ENCODE measurements at regions not wholly inside any gene's neighbourhood (a gene's known extent, or its start where the extent isn't known, plus 50 kb on each side); places are given as distances from the start of the nearest gene placed in this dataset.
"Not testable (repeated sequence)": the region's sequence is repeated elsewhere in the genome, so short reads cannot be mapped to it uniquely, and the experiment has no call there.

DNA sequence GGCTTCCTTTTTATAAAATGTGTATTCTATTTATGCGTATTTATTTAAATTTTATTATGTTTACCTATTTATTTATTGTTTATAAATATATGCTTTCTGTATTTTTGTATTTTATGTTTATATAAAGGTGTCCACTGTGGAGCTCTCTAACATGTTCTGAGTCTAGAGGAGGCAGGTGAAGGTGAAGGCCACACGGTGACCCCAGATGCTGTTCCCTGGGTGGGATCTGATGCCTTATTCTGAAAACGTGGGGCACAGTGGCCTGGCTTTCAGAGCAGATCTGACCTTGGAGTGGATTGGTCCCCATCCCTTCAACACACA, 104.7 kb upstream of the SLC7A14 start:
- no peaks in the 10 kb centered on the region for H3K27me3 ChIP-seq
- intact Hi-C loops (cut with DNase I; ENCODE audit: low total_unique reads) = no loop called here
- TF ChIP-seq POLR2AphosphoS5 (IDR thresholded peaks at IDR 0.05) (no peak), CTCF (IDR thresholded peaks at IDR 0.05) (no peak), POLR2A (IDR thresholded peaks at IDR 0.05) (no peak)

GRCh38 chr3:170689893-170690660, 104.2 kb upstream of the SLC7A14 start:
- intact Hi-C loops (cut with DNase I; ENCODE audit: low total_unique reads) = no loop called here
- peak in 2 of 3 donors; percentile 37 to 43 for TF ChIP-seq CTCF (IDR thresholded peaks at IDR 0.05)
- TF ChIP-seq POLR2AphosphoS5 (IDR thresholded peaks at IDR 0.05) = no peak
- Histone ChIP-seq H3K4me3 (no peak overlapping the region), H3K27me3 (no peaks in the 10 kb centered on the region), H3K4me1 (no peaks in the 10 kb centered on the region), H3K9me3 (no peaks in the 10 kb centered on the region), H3K27ac (peak overlapping the region; percentile 31 to 40), H3K36me3 (no peaks in the 10 kb centered on the region)
- DNase-seq (ENCODE audit: low spot score in 2 of 2) = peak; percentile 42 to 54

More for the DNA sequence above, 104.7 kb upstream of the SLC7A14 start:
- Histone ChIP-seq H3K4me3 (no peak overlapping the region), H3K9me3 (no peaks in the 10 kb centered on the region), H3K27ac (peak overlapping the region in 1 of 2 donors; percentile 31), H3K4me1 (no peaks in the 10 kb centered on the region), H3K36me3 (no peaks in the 10 kb centered on the region)
- no peak for DNase-seq (ENCODE audit: low spot score in 2 of 2)

GRCh38 chr3:170689296-170689829, 103.5 kb upstream of the SLC7A14 start:
- H3K27ac ChIP-seq = peak overlapping the region; percentile 25 to 64
- no peak overlapping the region for H3K4me3 ChIP-seq
- H3K27me3 ChIP-seq = no peaks in the 10 kb centered on the region
- H3K9me3 ChIP-seq = no peaks in the 10 kb centered on the region
- TF ChIP-seq POLR2AphosphoS5 (IDR thresholded peaks at IDR 0.05) (peak in 1 of 3 donors; percentile 9), CTCF (IDR thresholded peaks at IDR 0.05) (no peak), POLR2A (IDR thresholded peaks at IDR 0.05) (no peak)
- DNase-seq (ENCODE audit: low spot score in 2 of 2) = peak in 1 of 2 donors; percentile 71
- H3K36me3 ChIP-seq = no peaks in the 10 kb centered on the region
- intact Hi-C loops (cut with DNase I; ENCODE audit: low total_unique reads) = no loop called here
- H3K4me1 ChIP-seq = no peaks in the 10 kb centered on the region

DNA sequence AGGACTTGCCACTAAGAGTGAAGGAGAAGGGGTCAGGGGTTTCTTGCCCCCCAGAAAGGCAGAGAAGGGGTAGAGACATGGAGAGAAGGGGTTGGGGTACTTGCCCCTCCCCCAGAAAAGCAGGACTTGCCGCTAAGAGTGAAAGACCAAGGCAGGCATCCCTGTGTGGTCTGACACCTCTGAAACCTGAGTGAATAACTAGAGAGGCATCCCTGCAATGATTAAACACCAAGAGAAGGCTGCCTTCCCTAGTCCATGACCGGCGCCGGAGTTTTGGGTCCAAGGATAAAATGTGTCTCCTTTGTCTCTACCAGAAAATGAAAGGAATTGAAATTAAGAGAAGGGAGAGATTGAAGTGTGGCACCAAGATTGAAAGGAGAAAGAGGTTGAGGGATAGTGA, 102.3 kb upstream of the SLC7A14 start:
- H3K27me3 ChIP-seq; H3K36me3 ChIP-seq; H3K9me3 ChIP-seq; H3K27ac ChIP-seq; DNase-seq (ENCODE audit: low spot score in 2 of 2); intact Hi-C loops (cut with DNase I; ENCODE audit: low total_unique reads); H3K4me3 ChIP-seq; H3K4me1 ChIP-seq: not testable (repeated sequence)

- H3K36me3 ChIP-seq = no peaks in the 10 kb centered on the region
- TF ChIP-seq POLR2A (IDR thresholded peaks at IDR 0.05) (no peak), CTCF (IDR thresholded peaks at IDR 0.05) (no peak)
- H3K4me1 ChIP-seq = no peaks in the 10 kb centered on the region
- H3K4me3 ChIP-seq = no peak overlapping the region
- H3K27me3 ChIP-seq = no peaks in the 10 kb centered on the region
- no peak overlapping the region for H3K27ac ChIP-seq
- no peak for DNase-seq (ENCODE audit: low spot score in 2 of 2)
- no peaks in the 10 kb centered on the region for H3K9me3 ChIP-seq
- intact Hi-C loops (cut with DNase I; ENCODE audit: low total_unique reads) = no loop called here
Measured at GRCh38 chr3:170680593-170680992, 94.7 kb upstream of the SLC7A14 start.

Measured in breast epithelium (tissue), 4 donors.